Osteoblast (primary cell): ENCODE measurements at regions not wholly inside any gene's neighbourhood (a gene's known extent, or its start where the extent isn't known, plus 50 kb on each side); places are given as distances from the start of the nearest gene placed in this dataset.

Source experiments
- DNase-seq: peaks from one replicate; pipeline ENCODE4 v3.0.0; 2011; ENCODE audit warnings: low spot score, mixed read lengths; ENCODE audit not compliant: insufficient read length; ENCODE audit errors: missing footprints
- H2AFZ ChIP-seq: 2 replicates; pipeline ENCODE4 v1.6.0; 2011; ENCODE audit warnings: mild to moderate bottlenecking, low read length
- H3K27ac ChIP-seq: 2 replicates; pipeline ENCODE4 v1.5.1; 2011; ENCODE audit warnings: mild to moderate bottlenecking, low read depth, low read length, moderate library complexity
- H3K27me3 ChIP-seq: 2 replicates; pipeline ENCODE4 v1.6.0; 2012; ENCODE audit warnings: mild to moderate bottlenecking, control low read depth, inconsistent platforms, low read length, moderate library complexity; ENCODE audit not compliant: insufficient read depth
- H3K36me3 ChIP-seq: 2 replicates; pipeline ENCODE4 v1.5.1; 2011; ENCODE audit warnings: mild to moderate bottlenecking, low read length, control low read depth, moderate library complexity; ENCODE audit not compliant: insufficient read depth
- H3K4me1 ChIP-seq: 2 replicates; pipeline ENCODE4 v1.5.1; 2011; ENCODE audit warnings: mild to moderate bottlenecking, low read length, control low read depth, moderate library complexity; ENCODE audit not compliant: insufficient read depth
- H3K4me2 ChIP-seq: 2 replicates; pipeline ENCODE4 v1.6.0; 2011; ENCODE audit warnings: mild to moderate bottlenecking, low read length; ENCODE audit not compliant: insufficient read depth
- H3K4me3 ChIP-seq: fragments of 200-600 bp; sonication (generic); 3 replicates; pipeline ENCODE4 v1.5.1; 2012; ENCODE audit warnings: mild to moderate bottlenecking, low read length, inconsistent platforms; ENCODE audit not compliant: insufficient read depth
- H3K79me2 ChIP-seq: 2 replicates; pipeline ENCODE4 v1.6.0; 2012; ENCODE audit warnings: mild to moderate bottlenecking, low read length, control low read depth, inconsistent platforms; ENCODE audit not compliant: insufficient read depth
- H3K9me3 ChIP-seq: 2 replicates; pipeline ENCODE4 v1.5.1; 2011; ENCODE audit warnings: low read depth, low read length, control low read depth
- H4K20me1 ChIP-seq: 2 replicates; pipeline ENCODE4 v1.6.0; 2012; ENCODE audit warnings: mild to moderate bottlenecking, low read length, control low read depth; ENCODE audit not compliant: insufficient read depth
- TF ChIP-seq, protein P1 (sequence below): IDR thresholded peaks from 2 replicates; pipeline ENCODE4 v1.5.1; 2011; ENCODE audit warnings: mild to moderate bottlenecking, low read depth, low read length, moderate library complexity; ENCODE audit errors: extremely low read depth

DNA sequence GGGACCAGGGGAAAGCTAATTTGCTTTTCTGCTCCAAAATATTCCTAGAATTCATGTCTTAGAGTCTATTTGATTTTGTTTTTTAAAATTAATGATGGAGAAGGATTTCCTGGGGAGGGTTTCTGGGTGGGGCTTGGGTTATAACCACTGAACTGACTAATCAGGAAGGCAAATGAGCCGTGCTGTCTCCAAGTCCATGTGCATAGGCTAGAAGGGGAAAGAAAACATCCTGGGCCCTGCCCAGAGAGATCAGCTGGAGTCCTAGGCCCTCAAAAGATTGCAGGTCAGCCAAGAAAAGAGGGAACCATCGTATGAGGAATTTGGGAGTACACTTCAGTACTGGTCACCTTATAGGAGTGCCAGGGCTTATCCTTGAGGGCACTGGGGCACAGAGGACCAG lies 480.2 kb upstream of the CELF4 start:
- no peak overlapping the region for H2AFZ ChIP-seq
- no peak overlapping the region for H3K27ac ChIP-seq
- TF ChIP-seq, protein P1, sequence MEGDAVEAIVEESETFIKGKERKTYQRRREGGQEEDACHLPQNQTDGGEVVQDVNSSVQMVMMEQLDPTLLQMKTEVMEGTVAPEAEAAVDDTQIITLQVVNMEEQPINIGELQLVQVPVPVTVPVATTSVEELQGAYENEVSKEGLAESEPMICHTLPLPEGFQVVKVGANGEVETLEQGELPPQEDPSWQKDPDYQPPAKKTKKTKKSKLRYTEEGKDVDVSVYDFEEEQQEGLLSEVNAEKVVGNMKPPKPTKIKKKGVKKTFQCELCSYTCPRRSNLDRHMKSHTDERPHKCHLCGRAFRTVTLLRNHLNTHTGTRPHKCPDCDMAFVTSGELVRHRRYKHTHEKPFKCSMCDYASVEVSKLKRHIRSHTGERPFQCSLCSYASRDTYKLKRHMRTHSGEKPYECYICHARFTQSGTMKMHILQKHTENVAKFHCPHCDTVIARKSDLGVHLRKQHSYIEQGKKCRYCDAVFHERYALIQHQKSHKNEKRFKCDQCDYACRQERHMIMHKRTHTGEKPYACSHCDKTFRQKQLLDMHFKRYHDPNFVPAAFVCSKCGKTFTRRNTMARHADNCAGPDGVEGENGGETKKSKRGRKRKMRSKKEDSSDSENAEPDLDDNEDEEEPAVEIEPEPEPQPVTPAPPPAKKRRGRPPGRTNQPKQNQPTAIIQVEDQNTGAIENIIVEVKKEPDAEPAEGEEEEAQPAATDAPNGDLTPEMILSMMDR = no peak
- H3K4me1 ChIP-seq = no peaks in the 10 kb centered on the region
- H3K79me2 ChIP-seq = no peaks in the 10 kb centered on the region
- H3K9me3 ChIP-seq = no peaks in the 10 kb centered on the region
- no peak for DNase-seq
- H3K27me3 ChIP-seq = no peaks in the 10 kb centered on the region
- no peaks in the 10 kb centered on the region for H3K36me3 ChIP-seq
- H3K4me2 ChIP-seq = no peak overlapping the region
- no peak overlapping the region for H3K4me3 ChIP-seq
- H4K20me1 ChIP-seq = no peaks in the 10 kb centered on the region

DNA sequence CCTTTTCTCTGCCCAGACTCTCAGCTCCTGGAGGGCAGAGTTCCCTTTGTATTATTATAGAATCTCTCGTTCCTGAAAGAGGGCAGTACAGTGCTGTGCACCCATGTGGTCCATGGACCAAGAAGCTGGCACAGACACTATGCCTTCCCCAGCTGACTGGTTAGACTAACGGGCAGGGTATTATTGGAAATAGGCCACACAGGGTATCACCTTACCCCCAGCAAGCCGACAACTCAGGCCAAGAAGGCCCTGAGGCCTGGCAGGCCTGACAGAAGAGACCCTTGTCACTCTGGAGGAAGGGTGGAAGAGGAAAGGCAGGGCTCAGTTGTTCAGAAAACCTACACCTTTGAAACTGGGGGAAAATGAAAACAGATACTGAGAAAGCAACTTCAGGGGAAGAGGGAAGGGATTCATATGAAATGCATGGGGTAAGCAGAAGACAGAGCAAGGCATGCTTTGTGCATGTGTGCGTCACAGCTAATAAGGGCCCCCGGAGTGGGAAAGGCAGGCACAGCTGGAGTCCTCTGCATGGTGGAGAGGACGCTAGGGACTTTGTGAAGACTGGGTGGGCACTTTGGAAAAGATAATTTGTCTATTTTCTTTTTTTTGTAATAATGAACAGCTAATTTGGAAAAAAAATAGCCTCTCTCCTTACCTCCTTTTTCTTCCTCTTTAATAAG lies 476.8 kb upstream of the CELF4 start:
- Histone ChIP-seq H3K27me3 (no peaks in the 10 kb centered on the region), H3K27ac (no peak overlapping the region), H3K36me3 (no peaks in the 10 kb centered on the region), H3K4me3 (no peak overlapping the region), H2AFZ (no peak overlapping the region), H3K9me3 (peaks cover 2% of the 10 kb centered on the region), H3K4me1 (no peaks in the 10 kb centered on the region), H4K20me1 (no peaks in the 10 kb centered on the region), H3K4me2 (no peak overlapping the region), H3K79me2 (no peaks in the 10 kb centered on the region)
- DNase-seq = no peak
- TF ChIP-seq, protein P1 = no peak

DNA sequence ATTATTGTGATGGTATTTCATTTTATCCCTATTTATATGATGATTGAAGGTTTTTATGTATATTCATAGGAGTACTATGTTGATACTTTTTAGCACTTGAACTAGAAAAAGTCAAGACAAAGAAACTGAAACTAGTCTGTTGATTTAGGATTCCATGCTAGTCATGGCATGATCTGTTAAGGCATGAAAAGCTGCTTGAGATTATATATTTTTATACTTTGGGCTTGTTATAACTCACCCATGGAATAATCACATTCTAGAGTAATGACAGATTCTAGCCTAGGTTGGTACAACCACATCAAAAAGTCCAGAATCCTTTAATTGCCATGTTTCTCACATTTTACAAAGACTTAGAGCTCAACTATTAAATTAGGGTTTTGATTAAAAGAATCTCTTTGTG lies 472.6 kb upstream of the CELF4 start:
- no peak overlapping the region for H3K27ac ChIP-seq
- no peaks in the 10 kb centered on the region for H3K4me1 ChIP-seq
- peaks cover 2% of the 10 kb centered on the region for H3K9me3 ChIP-seq
- no peak overlapping the region for H3K4me3 ChIP-seq
- H3K79me2 ChIP-seq = no peaks in the 10 kb centered on the region
- no peaks in the 10 kb centered on the region for H4K20me1 ChIP-seq
- TF ChIP-seq, protein P1 = no peak
- no peaks in the 10 kb centered on the region for H3K27me3 ChIP-seq
- no peaks in the 10 kb centered on the region for H3K36me3 ChIP-seq
- H2AFZ ChIP-seq = no peak overlapping the region
- H3K4me2 ChIP-seq = no peak overlapping the region
- no peak for DNase-seq

DNA sequence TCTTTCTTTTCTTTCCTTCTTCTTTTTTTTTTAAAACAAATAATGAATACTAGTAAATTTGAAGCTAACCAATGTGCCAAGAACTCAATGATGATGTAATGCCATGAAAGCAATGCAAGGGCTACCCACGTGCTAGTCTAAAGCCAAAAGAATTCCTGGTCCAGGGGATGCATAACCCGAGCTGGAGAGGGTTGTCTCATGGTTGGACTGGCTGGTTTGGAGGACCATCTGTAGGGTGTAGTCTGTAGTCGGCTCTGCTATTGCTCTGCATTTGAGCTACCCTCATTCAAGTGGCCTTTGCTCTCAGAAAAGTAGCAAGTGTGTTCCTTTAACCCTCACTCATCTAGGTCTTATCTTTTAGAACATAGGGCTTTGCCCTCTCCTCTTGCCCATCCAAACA lies 469.6 kb upstream of the CELF4 start:
- no peaks in the 10 kb centered on the region for H3K27me3 ChIP-seq
- H3K79me2 ChIP-seq = no peaks in the 10 kb centered on the region
- H4K20me1 ChIP-seq = no peaks in the 10 kb centered on the region
- no peak overlapping the region for H3K27ac ChIP-seq
- H3K4me3 ChIP-seq = no peak overlapping the region
- H3K9me3 ChIP-seq = peaks cover 2% of the 10 kb centered on the region
- no peaks in the 10 kb centered on the region for H3K4me1 ChIP-seq
- no peak for DNase-seq
- no peaks in the 10 kb centered on the region for H3K36me3 ChIP-seq
- no peak overlapping the region for H2AFZ ChIP-seq
- TF ChIP-seq, protein P1 = no peak
- no peak overlapping the region for H3K4me2 ChIP-seq
